ENCODE measurements at regions not wholly inside any gene's neighbourhood (a gene's known extent, or its start where the extent isn't known, plus 50 kb on each side); places are given as distances from the start of the nearest gene placed in this dataset.

GRCh38 chr11:100612766-100613165, 74.3 kb upstream of the ARHGAP42 start:
- no peak for TF ChIP-seq CTCF (IDR thresholded peaks at IDR 0.05; ENCODE audit: low read depth, low read length, missing control alignments)
- Histone ChIP-seq H3K36me3 (replicated peaks) (no peaks in the 10 kb centered on the region), H3K4me3 (ENCODE audit: low read depth, low read length) (no peak overlapping the region), H3K27me3 (replicated peaks) (no peaks in the 10 kb centered on the region), H3K27ac (no peak overlapping the region)
- no peak for DNase-seq
- in situ Hi-C loops (cut with HindIII; ENCODE audit: low pct_ligation_motif_present, low sequenced_read_pairs) = no loop called here

- in situ Hi-C loops (cut with HindIII; ENCODE audit: low pct_ligation_motif_present, low sequenced_read_pairs) = no loop called here
- H3K36me3 ChIP-seq (replicated peaks) = no peaks in the 10 kb centered on the region
- no peak overlapping the region for H3K4me3 ChIP-seq (ENCODE audit: low read depth, low read length)
- no peak for DNase-seq
- no peak for TF ChIP-seq CTCF (IDR thresholded peaks at IDR 0.05; ENCODE audit: low read depth, low read length, missing control alignments)
- H3K27ac ChIP-seq = peak overlapping the region; percentile 36
- H3K27me3 ChIP-seq (replicated peaks) = no peaks in the 10 kb centered on the region
These were observed 68.2 kb upstream of the ARHGAP42 start for GRCh38 chr11:100618914-100619313.

DNA sequence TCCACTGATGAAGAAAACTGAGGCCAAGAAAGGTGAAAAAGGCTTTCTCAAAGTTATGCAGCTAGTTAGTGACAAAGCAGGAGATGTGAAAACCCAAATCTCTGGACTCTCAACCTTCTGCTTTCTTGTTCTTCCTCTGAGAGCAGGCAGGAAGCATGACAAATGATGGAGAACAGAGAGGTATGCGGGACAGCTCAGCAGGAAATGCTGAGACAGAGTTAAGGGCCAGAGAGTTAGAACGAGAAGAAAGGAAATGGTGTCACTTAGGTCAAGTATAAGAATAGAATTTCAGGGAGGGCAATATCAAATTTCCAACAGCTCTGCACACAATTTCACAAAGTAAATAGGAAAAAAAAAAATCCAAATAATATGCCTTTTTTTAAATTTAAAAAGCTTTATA, 67.6 kb upstream of the ARHGAP42 start:
- TF ChIP-seq CTCF (IDR thresholded peaks at IDR 0.05; ENCODE audit: low read depth, low read length, missing control alignments) = no peak
- in situ Hi-C loops (cut with HindIII; ENCODE audit: low pct_ligation_motif_present, low sequenced_read_pairs) = no loop called here
- Histone ChIP-seq H3K27me3 (replicated peaks) (no peaks in the 10 kb centered on the region), H3K27ac (peak overlapping the region; percentile 36), H3K36me3 (replicated peaks) (no peaks in the 10 kb centered on the region), H3K4me3 (ENCODE audit: low read depth, low read length) (no peak overlapping the region)
- peak; percentile 53 for DNase-seq

DNA sequence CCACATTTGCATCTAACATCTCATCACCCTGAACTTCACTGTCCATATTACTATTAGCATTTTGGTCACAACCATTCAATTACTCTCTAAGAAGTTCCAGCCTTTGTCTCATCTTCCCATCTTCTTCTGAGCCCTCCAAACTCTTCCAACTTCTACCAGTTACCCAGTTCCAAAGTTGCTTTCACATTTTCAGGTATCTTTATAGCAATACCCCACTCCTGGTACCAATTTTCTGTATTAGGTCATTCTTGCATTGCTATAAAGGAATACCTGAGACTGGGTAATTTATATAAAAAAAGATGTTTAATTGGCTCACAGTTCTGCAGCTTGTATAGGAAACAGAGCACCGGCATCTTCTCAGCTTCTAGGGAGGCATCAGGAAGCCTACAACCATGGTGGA, 64.7 kb upstream of the ARHGAP42 start:
- no peak overlapping the region for H3K27ac ChIP-seq
- no peak overlapping the region for H3K4me3 ChIP-seq (ENCODE audit: low read depth, low read length)
- no peak for TF ChIP-seq CTCF (IDR thresholded peaks at IDR 0.05; ENCODE audit: low read depth, low read length, missing control alignments)
- no peak for DNase-seq
- no peaks in the 10 kb centered on the region for H3K36me3 ChIP-seq (replicated peaks)
- in situ Hi-C loops (cut with HindIII; ENCODE audit: low pct_ligation_motif_present, low sequenced_read_pairs) = no loop called here
- H3K27me3 ChIP-seq (replicated peaks) = no peaks in the 10 kb centered on the region

- TF ChIP-seq CTCF (IDR thresholded peaks at IDR 0.05; ENCODE audit: low read depth, low read length, missing control alignments) = no peak
- H3K4me3 ChIP-seq (ENCODE audit: low read depth, low read length) = no peak overlapping the region
- no peaks in the 10 kb centered on the region for H3K27me3 ChIP-seq (replicated peaks)
- H3K27ac ChIP-seq = peak overlapping the region; percentile 33
- DNase-seq = no peak
- no peaks in the 10 kb centered on the region for H3K36me3 ChIP-seq (replicated peaks)
- in situ Hi-C loops (cut with HindIII; ENCODE audit: low pct_ligation_motif_present, low sequenced_read_pairs) = no loop called here
These were observed 62.7 kb upstream of the ARHGAP42 start for GRCh38 chr11:100624346-100624745.

DNA sequence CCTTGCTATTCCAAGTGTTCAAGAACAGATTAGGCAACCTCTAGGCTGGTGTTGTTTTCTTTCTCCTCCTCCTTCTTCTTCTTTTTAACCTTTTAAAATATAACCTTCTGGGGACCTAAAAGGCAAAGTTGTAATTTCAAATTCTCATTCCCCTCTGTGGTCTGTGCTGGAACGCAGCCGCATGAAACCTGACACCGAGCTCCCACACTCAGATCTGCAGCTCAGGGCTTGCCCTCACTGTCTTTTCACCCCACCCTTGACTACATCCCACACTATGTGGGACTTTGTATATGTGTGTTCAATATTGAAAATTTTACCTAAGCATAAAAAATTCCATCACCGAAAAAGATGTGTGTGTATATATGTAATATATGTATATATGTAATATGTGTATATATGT, 62.0 kb upstream of the ARHGAP42 start:
- TF ChIP-seq CTCF (IDR thresholded peaks at IDR 0.05; ENCODE audit: low read depth, low read length, missing control alignments) = no peak
- Histone ChIP-seq H3K4me3 (ENCODE audit: low read depth, low read length) (no peak overlapping the region), H3K27ac (peak overlapping the region; percentile 33), H3K27me3 (replicated peaks) (no peaks in the 10 kb centered on the region), H3K36me3 (replicated peaks) (no peaks in the 10 kb centered on the region)
- peak; percentile 46 for DNase-seq
- in situ Hi-C loops (cut with HindIII; ENCODE audit: low pct_ligation_motif_present, low sequenced_read_pairs) = no loop called here
